ENCODE measurements at regions not wholly inside any gene's neighbourhood (a gene's known extent, or its start where the extent isn't known, plus 50 kb on each side); places are given as distances from the start of the nearest gene placed in this dataset.

DNA sequence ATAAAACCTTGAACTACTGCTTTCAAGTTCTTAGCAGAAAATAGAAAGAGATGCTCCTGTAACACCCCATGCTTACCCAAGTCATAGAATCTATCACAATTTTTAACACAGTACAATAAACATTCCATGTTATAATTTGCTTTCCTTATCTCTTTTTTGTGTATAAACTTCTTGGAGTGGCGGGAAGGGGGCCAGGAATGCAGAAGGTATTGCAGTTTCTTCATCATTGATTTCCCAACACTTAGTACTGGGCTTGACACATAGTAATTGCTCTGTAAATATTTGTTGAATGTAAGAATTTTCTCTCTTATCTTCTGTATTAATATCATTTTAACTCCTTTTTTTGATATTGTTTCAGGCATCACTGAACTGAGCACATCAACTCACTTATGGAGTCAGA, 535.8 kb downstream of the KCTD12 start:
- TF ChIP-seq, protein P1, sequence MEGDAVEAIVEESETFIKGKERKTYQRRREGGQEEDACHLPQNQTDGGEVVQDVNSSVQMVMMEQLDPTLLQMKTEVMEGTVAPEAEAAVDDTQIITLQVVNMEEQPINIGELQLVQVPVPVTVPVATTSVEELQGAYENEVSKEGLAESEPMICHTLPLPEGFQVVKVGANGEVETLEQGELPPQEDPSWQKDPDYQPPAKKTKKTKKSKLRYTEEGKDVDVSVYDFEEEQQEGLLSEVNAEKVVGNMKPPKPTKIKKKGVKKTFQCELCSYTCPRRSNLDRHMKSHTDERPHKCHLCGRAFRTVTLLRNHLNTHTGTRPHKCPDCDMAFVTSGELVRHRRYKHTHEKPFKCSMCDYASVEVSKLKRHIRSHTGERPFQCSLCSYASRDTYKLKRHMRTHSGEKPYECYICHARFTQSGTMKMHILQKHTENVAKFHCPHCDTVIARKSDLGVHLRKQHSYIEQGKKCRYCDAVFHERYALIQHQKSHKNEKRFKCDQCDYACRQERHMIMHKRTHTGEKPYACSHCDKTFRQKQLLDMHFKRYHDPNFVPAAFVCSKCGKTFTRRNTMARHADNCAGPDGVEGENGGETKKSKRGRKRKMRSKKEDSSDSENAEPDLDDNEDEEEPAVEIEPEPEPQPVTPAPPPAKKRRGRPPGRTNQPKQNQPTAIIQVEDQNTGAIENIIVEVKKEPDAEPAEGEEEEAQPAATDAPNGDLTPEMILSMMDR (conservative IDR thresholded peaks at IDR 0.05; ENCODE audit: low read length): no peak
- DNase-seq (ENCODE audit: low read depth): no peak

DNA sequence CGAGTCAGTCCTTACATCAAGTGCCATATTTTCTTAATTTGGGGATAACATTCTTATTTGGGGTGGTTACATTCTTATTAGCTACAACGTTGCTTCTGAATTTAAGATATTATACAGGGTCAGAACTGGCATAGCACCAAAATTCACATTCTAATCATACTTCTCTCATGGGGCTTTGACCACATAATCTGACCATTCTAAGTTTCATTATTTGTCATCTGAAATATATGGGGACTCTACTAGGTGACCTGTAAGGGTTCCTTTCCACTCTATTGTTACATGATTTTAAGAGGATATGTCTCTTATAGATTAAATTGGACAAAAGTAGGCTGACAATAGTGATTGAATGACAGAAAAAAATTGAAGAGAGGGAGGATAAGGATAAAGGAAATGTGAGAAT, 536.5 kb downstream of the KCTD12 start:
- no peak for DNase-seq (ENCODE audit: low read depth)
- TF ChIP-seq, protein P1 (conservative IDR thresholded peaks at IDR 0.05; ENCODE audit: low read length): no peak
- H3K4me3 ChIP-seq (ENCODE audit: low read length): no peak overlapping the region

More for the DNA sequence above, 535.8 kb downstream of the KCTD12 start:
- no peak overlapping the region for H3K4me3 ChIP-seq (ENCODE audit: low read length)

DNA sequence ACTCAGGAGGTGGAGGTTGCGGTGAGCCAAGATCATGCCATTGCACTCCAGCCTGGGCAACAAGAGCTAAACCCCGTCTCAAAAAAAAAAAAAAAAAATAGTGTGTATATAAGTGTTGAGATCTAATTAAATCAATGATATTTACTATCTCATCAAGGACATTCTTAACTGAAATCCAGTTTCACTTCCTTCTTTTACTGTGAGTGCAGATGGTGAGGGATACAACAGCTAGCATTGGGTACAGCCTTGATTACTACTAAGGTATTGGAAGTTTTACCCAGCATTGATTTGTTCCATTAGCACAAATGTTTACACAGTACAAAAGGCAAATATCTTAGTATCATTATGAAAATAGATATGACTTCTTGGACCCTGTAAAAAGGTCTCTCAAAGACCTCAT, 546.6 kb downstream of the KCTD12 start:
- H3K4me3 ChIP-seq (ENCODE audit: low read length): no peak overlapping the region
- DNase-seq (ENCODE audit: low read depth): no peak
- TF ChIP-seq, protein P1 (conservative IDR thresholded peaks at IDR 0.05; ENCODE audit: low read length): no peak

DNA sequence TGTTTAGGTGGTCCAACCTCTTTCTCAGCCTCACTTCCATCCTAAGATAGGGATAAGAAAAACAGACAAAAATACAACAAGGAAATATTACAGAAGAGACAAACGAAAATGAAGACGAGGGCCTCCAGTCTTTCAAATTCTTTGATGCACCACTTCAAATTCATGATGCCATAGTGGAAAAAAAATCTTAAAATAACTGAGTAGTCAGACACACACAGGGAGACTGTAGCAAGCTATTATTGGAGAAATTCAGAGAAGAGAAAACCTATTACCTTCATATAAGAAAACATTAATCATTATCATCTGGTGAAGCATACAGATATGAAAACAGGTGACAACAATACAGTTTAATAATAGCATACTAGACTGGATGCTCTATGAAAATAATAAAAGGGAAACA, 548.2 kb downstream of the KCTD12 start:
- no peak overlapping the region for H3K4me3 ChIP-seq (ENCODE audit: low read length)
- TF ChIP-seq, protein P1 (conservative IDR thresholded peaks at IDR 0.05; ENCODE audit: low read length): no peak
- DNase-seq (ENCODE audit: low read depth): no peak

DNA sequence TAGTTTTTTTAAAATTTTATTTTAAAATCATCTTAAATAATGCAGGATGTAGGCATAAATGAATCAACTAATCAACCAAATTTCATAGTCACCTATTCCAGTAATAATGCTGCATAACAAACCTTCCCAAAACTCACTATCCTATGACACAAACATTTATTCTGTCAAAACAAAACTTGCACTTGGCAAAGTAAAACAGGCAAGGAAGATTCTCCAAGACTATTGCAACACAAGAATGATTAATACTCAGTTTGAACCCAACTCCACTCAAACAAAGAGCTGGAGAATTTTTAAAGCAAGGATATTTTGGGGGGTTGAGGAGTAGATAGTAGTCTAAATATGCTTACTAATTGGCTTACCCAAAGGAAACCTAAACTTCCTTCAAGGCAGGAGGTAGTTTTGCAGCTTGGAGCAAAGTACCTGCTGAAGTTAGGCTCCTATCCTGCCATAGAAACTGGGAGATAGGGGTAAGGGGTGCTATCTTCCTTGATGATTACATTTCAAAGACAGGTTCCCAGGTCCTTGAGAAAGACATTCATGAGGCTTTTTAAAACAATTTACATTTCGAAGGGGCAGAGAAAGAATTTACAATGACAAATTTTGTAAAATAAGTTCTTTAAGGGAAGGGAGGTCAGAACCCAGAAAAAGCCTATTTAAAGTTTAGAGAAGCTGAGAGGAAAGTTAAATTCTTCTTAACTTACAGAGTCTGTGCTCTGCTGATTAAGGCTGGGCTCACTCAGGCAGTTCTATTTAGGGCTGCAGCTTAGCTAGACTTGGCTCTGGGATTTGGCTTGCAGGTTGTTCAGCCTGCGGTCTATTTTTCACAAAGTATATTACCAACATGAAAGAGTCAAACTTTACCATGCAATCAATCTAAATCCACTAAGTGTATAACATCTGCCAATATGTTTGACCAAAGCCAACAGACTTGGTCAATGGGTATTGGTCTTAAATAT, 549.0 kb downstream of the KCTD12 start:
- no peak overlapping the region for H3K4me3 ChIP-seq (ENCODE audit: low read length)
- DNase-seq (ENCODE audit: low read depth): no peak
- TF ChIP-seq, protein P1 (conservative IDR thresholded peaks at IDR 0.05; ENCODE audit: low read length): no peak

DNA sequence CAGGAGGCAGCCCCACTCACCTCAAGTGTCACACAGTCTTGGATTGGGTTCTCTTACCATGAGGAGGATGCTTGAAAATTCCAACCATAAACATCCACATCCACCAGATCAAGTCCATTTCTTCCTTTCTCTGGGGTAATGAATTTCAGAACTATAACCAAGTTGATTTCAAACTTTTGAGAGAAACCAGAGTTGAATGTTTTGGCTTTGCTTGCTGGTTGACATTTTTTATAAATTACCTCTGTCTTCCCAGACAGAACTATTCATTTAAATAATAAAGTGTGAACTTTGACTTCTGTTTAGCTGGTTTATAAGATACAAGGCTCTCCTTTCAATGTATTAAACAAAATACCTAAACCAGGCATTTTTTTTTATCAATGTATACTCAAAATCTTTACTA, 550.7 kb downstream of the KCTD12 start:
- TF ChIP-seq, protein P1 (conservative IDR thresholded peaks at IDR 0.05; ENCODE audit: low read length): no peak

More for the DNA sequence above, 550.7 kb downstream of the KCTD12 start:
- no peak overlapping the region for H3K4me3 ChIP-seq (ENCODE audit: low read length)
- DNase-seq (ENCODE audit: low read depth): no peak

All from AG10803 (cell line).